Inflammatory macrophage treated with lipopolysaccharide for 1 hour (primary cell): ENCODE measurements at regions not wholly inside any gene's neighbourhood (a gene's known extent, or its start where the extent isn't known, plus 50 kb on each side); places are given as distances from the start of the nearest gene placed in this dataset.
"Not testable (repeated sequence)": the region's sequence is repeated elsewhere in the genome, so short reads cannot be mapped to it uniquely, and the experiment has no call there.

Source experiments
- DNase-seq, 2 donors: peaks; one replicate each; pipeline ENCODE4 v3.0.0-alpha.2; 2020 to 2022

GRCh38 chr4:126466848-126467247 is 1152.1 kb downstream of the FAT4 start:
- DNase-seq, result no peak

GRCh38 chr4:126468144-126468543 is 1153.4 kb downstream of the FAT4 start:
- DNase-seq, result no peak

GRCh38 chr4:126470862-126471261 is 1156.1 kb downstream of the FAT4 start:
- DNase-seq, result no peak

GRCh38 chr4:126475730-126476129 is 1157.0 kb upstream of the INTU start:
- DNase-seq, result no peak

GRCh38 chr4:126479709-126480108 is 1153.0 kb upstream of the INTU start:
- no peak for DNase-seq

- no peak for DNase-seq
Observed at GRCh38 chr4:126482311-126482710, 1150.4 kb upstream of the INTU start.

- DNase-seq, result no peak
Observed at GRCh38 chr4:126486377-126486776, 1146.4 kb upstream of the INTU start.

- DNase-seq, result no peak
Observed at GRCh38 chr4:126489826-126490463, 1142.8 kb upstream of the INTU start.

GRCh38 chr4:126495163-126495752 is 1137.5 kb upstream of the INTU start:
- no peak for DNase-seq

- DNase-seq, result no peak
Observed at GRCh38 chr4:126512979-126513378, 1119.8 kb upstream of the INTU start.

- no peak for DNase-seq
Observed at GRCh38 chr4:126513596-126513995, 1119.2 kb upstream of the INTU start.

GRCh38 chr4:126520731-126521130 is 1112.0 kb upstream of the INTU start:
- DNase-seq, result no peak

- DNase-seq, result not testable (repeated sequence)
Observed at GRCh38 chr4:126525400-126525799, 1107.4 kb upstream of the INTU start.

GRCh38 chr4:126526335-126526734 is 1106.4 kb upstream of the INTU start:
- DNase-seq, result no peak

GRCh38 chr4:126529997-126530396 is 1102.8 kb upstream of the INTU start:
- no peak for DNase-seq

GRCh38 chr4:126530996-126531585 is 1101.7 kb upstream of the INTU start:
- DNase-seq, result no peak

- DNase-seq, result no peak
Observed at GRCh38 chr4:126532527-126532926, 1100.2 kb upstream of the INTU start.

- no peak for DNase-seq
Observed at GRCh38 chr4:126533146-126533805, 1099.5 kb upstream of the INTU start.

- DNase-seq, result no peak
Observed at GRCh38 chr4:126539771-126540170, 1093.0 kb upstream of the INTU start.

- DNase-seq, result no peak
Observed at GRCh38 chr4:126541820-126542219, 1090.9 kb upstream of the INTU start.

GRCh38 chr4:126544276-126544675 is 1088.5 kb upstream of the INTU start:
- DNase-seq, result no peak

- not testable (repeated sequence) for DNase-seq
Observed at GRCh38 chr4:126546197-126546596, 1086.6 kb upstream of the INTU start.

- DNase-seq, result no peak
Observed at GRCh38 chr4:126547352-126547751, 1085.4 kb upstream of the INTU start.

- DNase-seq, result no peak
Observed at GRCh38 chr4:126548890-126549289, 1083.9 kb upstream of the INTU start.
